ENCODE measurements at regions not wholly inside any gene's neighbourhood (a gene's known extent, or its start where the extent isn't known, plus 50 kb on each side); places are given as distances from the start of the nearest gene placed in this dataset.

GRCh38 chrX:87755493-87755892, 237.9 kb downstream of the KLHL4 start:
- Mint-ChIP-seq H3K9me3 (peaks cover 6% of the 10 kb centered on the region), H3K27me3 (no peaks in the 10 kb centered on the region), H3K4me1 (ENCODE audit: low read depth) (no peaks in the 10 kb centered on the region), H3K4me3 (no peak overlapping the region), H3K27ac (no peak overlapping the region), H3K36me3 (ENCODE audit: low read depth) (no peaks in the 10 kb centered on the region)
- DNase-seq (no peak), ATAC-seq (ENCODE audit: poor library complexity) (no peak)
- Histone ChIP-seq H3K9me3 (ENCODE audit: control insufficient read depth in 1 of 2, insufficient read depth in 1 of 2, low read length in 2 of 2) (peaks cover 0 to 3% of the 10 kb centered on the region in 2 experiments), H3K27me3 (ENCODE audit: control insufficient read depth in 1 of 2, insufficient read depth in 2 of 2, low read length in 2 of 2) (no peaks in the 10 kb centered on the region), H3K27ac (ENCODE audit: low read depth in 1 of 2, low read length in 2 of 2) (no peak overlapping the region), H3K4me1 (ENCODE audit: insufficient read depth, low read length) (no peaks in the 10 kb centered on the region), H3K36me3 (ENCODE audit: insufficient read depth, low read length) (no peaks in the 10 kb centered on the region), H3K4me3 (ENCODE audit: low read length) (no peak overlapping the region)
- intact Hi-C loops (cut with DNase I, micrococcal nuclease) = no loop called here
- CTCF ChIA-PET = no interaction called here
- TF ChIP-seq, protein P1, sequence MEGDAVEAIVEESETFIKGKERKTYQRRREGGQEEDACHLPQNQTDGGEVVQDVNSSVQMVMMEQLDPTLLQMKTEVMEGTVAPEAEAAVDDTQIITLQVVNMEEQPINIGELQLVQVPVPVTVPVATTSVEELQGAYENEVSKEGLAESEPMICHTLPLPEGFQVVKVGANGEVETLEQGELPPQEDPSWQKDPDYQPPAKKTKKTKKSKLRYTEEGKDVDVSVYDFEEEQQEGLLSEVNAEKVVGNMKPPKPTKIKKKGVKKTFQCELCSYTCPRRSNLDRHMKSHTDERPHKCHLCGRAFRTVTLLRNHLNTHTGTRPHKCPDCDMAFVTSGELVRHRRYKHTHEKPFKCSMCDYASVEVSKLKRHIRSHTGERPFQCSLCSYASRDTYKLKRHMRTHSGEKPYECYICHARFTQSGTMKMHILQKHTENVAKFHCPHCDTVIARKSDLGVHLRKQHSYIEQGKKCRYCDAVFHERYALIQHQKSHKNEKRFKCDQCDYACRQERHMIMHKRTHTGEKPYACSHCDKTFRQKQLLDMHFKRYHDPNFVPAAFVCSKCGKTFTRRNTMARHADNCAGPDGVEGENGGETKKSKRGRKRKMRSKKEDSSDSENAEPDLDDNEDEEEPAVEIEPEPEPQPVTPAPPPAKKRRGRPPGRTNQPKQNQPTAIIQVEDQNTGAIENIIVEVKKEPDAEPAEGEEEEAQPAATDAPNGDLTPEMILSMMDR (IDR thresholded peaks at IDR 0.05) = no peak
- POLR2A ChIA-PET = no interaction called here

DNA sequence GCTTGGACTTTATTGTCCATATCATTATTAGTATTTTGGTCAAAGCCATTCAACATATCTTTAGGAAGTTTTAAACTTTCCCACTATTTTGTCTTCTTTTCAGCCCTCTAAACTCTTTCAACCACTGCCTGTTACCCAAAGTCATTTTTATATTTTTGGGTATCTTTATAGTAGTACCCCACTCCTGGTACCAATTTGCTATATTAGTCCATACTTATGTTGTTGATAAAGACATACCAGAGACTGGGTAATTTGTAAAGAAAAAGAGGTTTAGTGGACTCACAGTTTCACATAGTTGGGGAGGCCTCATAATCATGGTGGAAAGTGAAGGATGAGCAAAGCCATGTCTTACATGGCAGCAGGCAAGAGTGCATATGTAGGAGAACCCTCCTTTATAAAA, 271.4 kb downstream of the KLHL4 start:
- TF ChIP-seq, protein P1 (IDR thresholded peaks at IDR 0.05) = no peak
- Mint-ChIP-seq H3K27ac (no peak overlapping the region), H3K4me3 (no peak overlapping the region), H3K9me3 (peaks cover 2% of the 10 kb centered on the region), H3K36me3 (ENCODE audit: low read depth) (no peaks in the 10 kb centered on the region), H3K4me1 (ENCODE audit: low read depth) (no peaks in the 10 kb centered on the region), H3K27me3 (no peaks in the 10 kb centered on the region)
- H3K4me1 ChIP-seq (ENCODE audit: insufficient read depth, low read length) = no peaks in the 10 kb centered on the region
- H3K9me3 ChIP-seq (ENCODE audit: control insufficient read depth in 1 of 2, insufficient read depth in 1 of 2, low read length in 2 of 2) = no peaks in the 10 kb centered on the region
- intact Hi-C loops (cut with DNase I, micrococcal nuclease) = no loop called here
- DNase-seq (no peak), ATAC-seq (ENCODE audit: poor library complexity) (no peak)
- H3K4me3 ChIP-seq (ENCODE audit: low read length) = no peak overlapping the region
- H3K27me3 ChIP-seq (ENCODE audit: control insufficient read depth in 1 of 2, insufficient read depth in 2 of 2, low read length in 2 of 2) = no peaks in the 10 kb centered on the region
- H3K36me3 ChIP-seq (ENCODE audit: insufficient read depth, low read length) = no peaks in the 10 kb centered on the region
- no peak overlapping the region for H3K27ac ChIP-seq (ENCODE audit: low read depth in 1 of 2, low read length in 2 of 2)
- POLR2A ChIA-PET = no interaction called here
- CTCF ChIA-PET = no interaction called here

GRCh38 chrX:87798039-87798438, 280.4 kb downstream of the KLHL4 start:
- no peak overlapping the region for H3K4me3 ChIP-seq (ENCODE audit: low read length)
- H3K27me3 ChIP-seq (ENCODE audit: control insufficient read depth in 1 of 2, insufficient read depth in 2 of 2, low read length in 2 of 2) = no peaks in the 10 kb centered on the region
- ATAC-seq (ENCODE audit: poor library complexity) (no peak), DNase-seq (no peak)
- Mint-ChIP-seq H3K9me3 (peaks cover 4% of the 10 kb centered on the region), H3K36me3 (ENCODE audit: low read depth) (no peaks in the 10 kb centered on the region), H3K27ac (no peak overlapping the region), H3K4me3 (no peak overlapping the region), H3K27me3 (no peaks in the 10 kb centered on the region), H3K4me1 (ENCODE audit: low read depth) (no peaks in the 10 kb centered on the region)
- TF ChIP-seq, protein P1 (IDR thresholded peaks at IDR 0.05) = no peak
- H3K4me1 ChIP-seq (ENCODE audit: insufficient read depth, low read length) = no peaks in the 10 kb centered on the region
- ChIA-PET CTCF (no interaction called here), POLR2A (no interaction called here)
- intact Hi-C loops (cut with DNase I, micrococcal nuclease) = no loop called here
- no peak overlapping the region for H3K27ac ChIP-seq (ENCODE audit: low read depth in 1 of 2, low read length in 2 of 2)
- no peaks in the 10 kb centered on the region for H3K36me3 ChIP-seq (ENCODE audit: insufficient read depth, low read length)
- H3K9me3 ChIP-seq (ENCODE audit: control insufficient read depth in 1 of 2, insufficient read depth in 1 of 2, low read length in 2 of 2) = no peaks in the 10 kb centered on the region
